HUES64 (cell line): ENCODE measurements at regions not wholly inside any gene's neighbourhood (a gene's known extent, or its start where the extent isn't known, plus 50 kb on each side); places are given as distances from the start of the nearest gene placed in this dataset.

Experiments
- H3K27ac ChIP-seq: 2 replicates; pipeline ENCODE4 v1.7.0; 2013; ENCODE audit warnings: low read depth, low read length, inconsistent platforms
- H3K27me3 ChIP-seq: 2 replicates; pipeline ENCODE4 v1.6.1; 2013; ENCODE audit warnings: mild to moderate bottlenecking, low read length; ENCODE audit not compliant: insufficient read depth
- H3K36me3 ChIP-seq: 2 replicates; pipeline ENCODE4 v1.6.1; 2013; ENCODE audit warnings: mild to moderate bottlenecking, low read length; ENCODE audit not compliant: insufficient read depth
- H3K4me1 ChIP-seq: 2 replicates; pipeline ENCODE4 v1.6.1; 2013; ENCODE audit warnings: mild to moderate bottlenecking, low read length, moderate library complexity; ENCODE audit not compliant: insufficient read depth
- H3K4me3 ChIP-seq: 2 replicates; pipeline ENCODE4 v1.5.1; 2013; ENCODE audit warnings: mild to moderate bottlenecking, low read length, moderate library complexity
- H3K9ac ChIP-seq: 2 replicates; pipeline ENCODE4 v1.6.1; 2013; ENCODE audit warnings: mild to moderate bottlenecking, low read depth, low read length
- H3K9me3 ChIP-seq: 2 replicates; pipeline ENCODE4 v1.6.1; 2013; ENCODE audit warnings: low read depth, low read length; ENCODE audit not compliant: insufficient read depth
- WGBS: fragments of 150-250, 120-280 bp; methylation state at CpG from one replicate; pipeline ENCODE4 v1.1.7; 2013; ENCODE audit warnings: missing lambda C conversion rate; 5-methylcytosine and 5-hydroxymethylcytosine counted together

DNA sequence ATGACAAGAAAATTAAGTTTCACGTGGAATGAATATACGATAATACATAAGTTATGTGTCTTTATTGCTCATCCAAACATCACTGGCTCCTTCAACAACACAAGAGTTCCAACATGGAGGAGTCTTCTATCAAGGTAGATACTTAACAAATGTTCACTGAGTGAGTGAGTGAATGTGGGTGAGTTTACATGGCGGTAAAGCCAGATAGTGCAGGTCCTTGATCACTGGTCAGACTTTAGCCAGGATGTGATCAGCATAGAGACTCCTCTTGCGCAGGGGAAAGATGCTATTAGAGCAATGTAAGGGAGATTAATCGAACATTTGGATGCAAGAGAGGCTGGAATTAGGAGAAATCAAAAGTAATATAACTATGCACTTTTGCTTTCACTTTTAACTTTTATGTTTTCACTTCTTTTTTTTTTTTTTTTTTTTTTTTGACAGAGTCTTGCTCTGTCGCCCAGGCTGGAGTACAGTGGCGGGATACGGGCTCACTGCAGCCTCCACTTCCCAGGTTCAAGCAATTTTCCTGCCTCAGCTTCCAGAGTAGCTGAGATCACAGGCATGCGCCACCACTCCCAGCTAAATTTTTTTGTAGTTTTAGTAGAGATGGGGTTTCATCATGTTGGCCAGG is 249.0 kb upstream of the ID2 start:
- Histone ChIP-seq H3K4me3 (no peak overlapping the region), H3K9me3 (0 out of 2 replicates have a peak, but pooled peaks cover 3% of the 10 kb centered on the region), H3K4me1 (no peaks in the 10 kb centered on the region), H3K9ac (no peak overlapping the region), H3K27me3 (no peaks in the 10 kb centered on the region), H3K36me3 (no peaks in the 10 kb centered on the region), H3K27ac (no peak overlapping the region)
- 94% methylated on average over 6 of the region's 9 CpGs for WGBS

DNA sequence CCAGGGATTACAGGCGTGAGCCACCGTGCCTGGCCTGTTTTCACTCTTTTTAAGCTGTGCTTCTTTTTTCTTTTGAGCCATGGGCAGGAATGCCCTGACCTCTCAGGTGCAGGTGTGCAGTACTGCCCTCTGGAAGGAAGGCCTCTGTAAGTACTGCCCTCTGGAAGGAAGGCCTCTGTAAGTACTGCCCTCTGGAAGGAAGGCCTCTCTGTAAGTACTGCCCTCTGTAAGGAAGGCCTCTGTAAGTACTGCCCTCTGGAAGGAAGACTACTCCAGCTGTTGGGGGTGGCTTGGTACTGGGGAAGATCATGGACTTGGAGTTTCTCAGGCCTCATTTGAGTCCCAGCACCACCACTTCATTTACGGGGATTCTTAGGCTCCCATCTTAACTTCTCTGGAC is 248.5 kb upstream of the ID2 start:
- no peak overlapping the region for H3K9ac ChIP-seq
- no peaks in the 10 kb centered on the region for H3K27me3 ChIP-seq
- H3K27ac ChIP-seq = no peak overlapping the region
- no peak overlapping the region for H3K4me3 ChIP-seq
- H3K36me3 ChIP-seq = no peaks in the 10 kb centered on the region
- H3K4me1 ChIP-seq = no peaks in the 10 kb centered on the region
- 0 out of 2 replicates have a peak, but pooled peaks cover 4% of the 10 kb centered on the region for H3K9me3 ChIP-seq
- WGBS = 94% methylated on average over 3 of the region's 3 CpGs

DNA sequence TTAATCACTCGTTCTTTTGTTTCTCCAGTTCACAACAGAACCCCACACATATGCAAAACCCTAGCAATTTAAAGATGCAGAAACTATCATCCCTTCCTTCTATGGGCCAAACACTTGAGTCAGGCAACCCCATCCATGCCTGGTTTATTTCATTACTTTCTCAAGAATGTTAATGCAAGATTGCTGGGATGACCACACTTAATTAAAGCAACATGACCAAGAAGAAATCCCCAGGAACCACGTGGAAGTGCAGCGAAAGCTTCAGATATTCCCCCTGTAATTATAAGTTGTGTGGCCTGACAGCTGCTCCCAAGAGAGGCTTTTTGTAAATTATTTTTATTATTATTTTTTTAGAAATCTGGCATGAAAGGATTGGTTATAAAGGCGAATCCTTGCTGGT is 246.2 kb upstream of the ID2 start:
- H3K27me3 ChIP-seq = no peaks in the 10 kb centered on the region
- no peaks in the 10 kb centered on the region for H3K4me1 ChIP-seq
- H3K9me3 ChIP-seq = 0 out of 2 replicates have a peak, but pooled peaks cover 4% of the 10 kb centered on the region
- no peak overlapping the region for H3K4me3 ChIP-seq
- H3K36me3 ChIP-seq = no peaks in the 10 kb centered on the region
- no peak overlapping the region for H3K9ac ChIP-seq
- 69% methylated on average over 4 of the region's 4 CpGs for WGBS
- no peak overlapping the region for H3K27ac ChIP-seq

DNA sequence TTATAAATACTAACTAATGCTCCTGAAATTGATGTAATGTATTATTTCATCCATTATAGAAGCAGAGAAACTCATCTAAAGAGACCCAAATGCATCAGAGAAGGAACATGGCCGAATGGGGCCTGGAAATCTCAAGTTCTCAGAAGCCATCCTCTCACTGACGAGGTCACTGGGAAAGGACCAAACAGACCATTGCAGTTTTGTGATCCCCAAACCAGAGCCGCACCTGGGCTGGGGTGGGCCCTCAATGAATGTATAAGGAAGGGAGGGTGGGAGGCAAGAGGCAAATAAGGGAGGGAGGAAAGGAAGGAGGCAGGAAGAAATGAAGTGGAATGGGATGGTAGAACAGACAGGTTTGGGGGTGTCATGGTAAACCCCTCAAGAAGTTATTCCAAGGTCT is 245.3 kb upstream of the ID2 start:
- Histone ChIP-seq H3K27me3 (no peaks in the 10 kb centered on the region), H3K36me3 (no peaks in the 10 kb centered on the region), H3K9me3 (0 out of 2 replicates have a peak, but pooled peaks cover 4% of the 10 kb centered on the region), H3K27ac (no peak overlapping the region), H3K9ac (no peak overlapping the region), H3K4me1 (no peaks in the 10 kb centered on the region), H3K4me3 (no peak overlapping the region)
- WGBS = 84% methylated on average over 3 of the region's 3 CpGs

DNA sequence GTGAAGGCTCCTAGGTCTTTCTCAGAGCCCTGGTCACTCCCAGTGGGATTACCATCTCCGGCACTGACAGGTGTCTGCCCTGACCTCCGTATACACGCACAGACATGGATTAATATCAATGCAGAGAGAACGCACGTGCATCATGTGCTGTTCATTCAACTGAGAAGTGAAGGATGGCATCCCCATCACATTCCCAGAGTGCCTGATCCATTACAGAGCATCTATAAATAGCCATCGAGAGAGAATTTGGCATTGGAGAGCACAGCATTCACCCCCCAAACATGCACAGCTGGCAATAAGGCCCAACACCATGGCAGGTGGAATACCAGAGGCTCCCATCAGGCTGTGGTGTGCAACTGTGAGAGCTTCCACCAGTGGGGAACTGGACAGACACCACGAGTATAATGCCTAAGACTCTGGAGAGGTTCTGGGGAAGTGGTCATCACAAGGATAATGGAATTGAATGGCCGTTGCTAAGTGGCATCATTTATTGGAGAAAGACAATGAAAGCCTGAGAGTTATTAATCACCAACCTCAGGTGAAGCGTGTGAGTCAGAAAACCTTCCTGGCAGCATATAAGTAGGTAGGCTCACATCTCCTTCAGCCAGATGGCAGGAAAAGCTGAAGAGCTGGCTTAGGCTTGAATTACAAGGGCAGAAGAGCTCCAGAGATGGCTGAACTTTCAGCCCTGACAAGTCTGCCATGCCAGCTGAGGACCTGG is 244.5 kb upstream of the ID2 start:
- H3K4me3 ChIP-seq = no peak overlapping the region
- no peak overlapping the region for H3K27ac ChIP-seq
- 95% methylated on average over 9 of the region's 9 CpGs for whole genome bisulfite sequencing
- H3K27me3 ChIP-seq = no peaks in the 10 kb centered on the region
- no peaks in the 10 kb centered on the region for H3K36me3 ChIP-seq
- 0 out of 2 replicates have a peak, but pooled peaks cover 4% of the 10 kb centered on the region for H3K9me3 ChIP-seq
- H3K9ac ChIP-seq = no peak overlapping the region
- no peaks in the 10 kb centered on the region for H3K4me1 ChIP-seq

DNA sequence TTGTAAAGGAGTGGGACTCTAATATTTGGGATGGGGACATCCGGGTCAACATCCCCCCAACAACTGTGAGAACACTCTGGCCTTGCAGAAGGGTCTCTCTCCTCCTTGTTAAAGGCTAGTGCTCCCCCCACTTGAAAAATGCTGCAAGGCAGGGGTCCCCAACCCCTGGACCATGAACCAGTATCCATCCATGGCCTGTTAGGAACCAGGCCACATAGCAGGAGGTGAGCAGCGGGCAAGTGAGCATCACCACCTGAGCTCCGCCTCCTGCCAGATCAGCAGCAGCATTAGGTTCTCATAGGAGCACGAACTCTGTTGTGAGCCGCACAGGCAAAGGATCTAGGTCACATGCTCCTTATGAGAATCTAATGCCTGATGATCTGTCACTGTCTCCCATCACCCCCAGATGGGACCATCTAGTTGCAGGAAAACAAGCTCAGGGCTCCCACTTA is 243.9 kb upstream of the ID2 start:
- no peak overlapping the region for H3K4me3 ChIP-seq
- H3K36me3 ChIP-seq = no peaks in the 10 kb centered on the region
- H3K9me3 ChIP-seq = 0 out of 2 replicates have a peak, but pooled peaks cover 4% of the 10 kb centered on the region
- H3K27ac ChIP-seq = no peak overlapping the region
- H3K9ac ChIP-seq = no peak overlapping the region
- H3K4me1 ChIP-seq = no peaks in the 10 kb centered on the region
- no peaks in the 10 kb centered on the region for H3K27me3 ChIP-seq
- WGBS = 94% methylated on average over 5 of the region's 5 CpGs

DNA sequence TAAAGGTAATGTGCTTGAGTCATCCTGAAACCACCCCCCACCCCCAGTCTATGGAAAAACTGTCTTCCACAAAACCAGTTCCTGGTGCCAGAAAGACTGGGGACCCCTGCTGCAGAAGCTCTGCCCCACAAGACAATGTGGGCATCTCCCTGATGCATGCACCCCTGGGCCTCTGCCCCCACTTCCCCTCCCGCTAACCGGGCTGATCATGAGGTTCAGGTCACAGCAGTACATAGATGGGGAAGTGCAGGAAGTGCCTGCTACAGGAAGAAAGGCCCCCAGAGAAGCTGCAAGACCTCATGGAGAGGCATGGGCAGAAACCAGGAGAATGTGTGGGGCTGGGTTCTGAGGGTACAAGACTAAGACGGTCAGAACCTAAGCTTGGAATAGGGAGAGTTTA is 243.4 kb upstream of the ID2 start:
- Histone ChIP-seq H3K27me3 (no peaks in the 10 kb centered on the region), H3K27ac (no peak overlapping the region), H3K4me1 (no peaks in the 10 kb centered on the region), H3K9ac (no peak overlapping the region), H3K36me3 (no peaks in the 10 kb centered on the region), H3K4me3 (no peak overlapping the region), H3K9me3 (0 out of 2 replicates have a peak, but pooled peaks cover 4% of the 10 kb centered on the region)
- WGBS = over 99% methylated on average over 3 of the region's 3 CpGs

DNA sequence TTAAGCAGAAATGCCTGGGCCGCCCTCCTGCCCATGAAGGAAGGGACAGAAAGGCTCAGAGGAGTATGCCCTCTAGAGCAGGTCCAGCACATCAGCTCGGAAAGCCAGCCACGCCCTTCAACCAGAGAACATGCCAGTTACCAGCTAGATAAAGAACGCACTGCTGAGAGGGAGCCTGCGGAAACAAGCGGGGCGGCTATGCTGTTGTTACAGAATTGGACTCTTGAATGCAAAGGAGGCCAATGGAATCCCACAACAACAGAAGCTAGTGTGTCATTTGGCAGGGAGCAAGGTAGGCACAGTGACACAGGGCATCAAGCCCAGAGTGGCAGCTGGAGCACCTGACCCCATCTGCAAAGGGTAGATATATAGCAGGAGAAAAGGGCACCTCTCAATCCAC is 242.9 kb upstream of the ID2 start:
- Histone ChIP-seq H3K36me3 (no peaks in the 10 kb centered on the region), H3K9ac (no peak overlapping the region), H3K27ac (no peak overlapping the region), H3K9me3 (0 out of 2 replicates have a peak, but pooled peaks cover 4% of the 10 kb centered on the region), H3K4me1 (no peaks in the 10 kb centered on the region), H3K27me3 (no peaks in the 10 kb centered on the region), H3K4me3 (no peak overlapping the region)
- WGBS = 93% methylated on average over 7 of the region's 7 CpGs

DNA sequence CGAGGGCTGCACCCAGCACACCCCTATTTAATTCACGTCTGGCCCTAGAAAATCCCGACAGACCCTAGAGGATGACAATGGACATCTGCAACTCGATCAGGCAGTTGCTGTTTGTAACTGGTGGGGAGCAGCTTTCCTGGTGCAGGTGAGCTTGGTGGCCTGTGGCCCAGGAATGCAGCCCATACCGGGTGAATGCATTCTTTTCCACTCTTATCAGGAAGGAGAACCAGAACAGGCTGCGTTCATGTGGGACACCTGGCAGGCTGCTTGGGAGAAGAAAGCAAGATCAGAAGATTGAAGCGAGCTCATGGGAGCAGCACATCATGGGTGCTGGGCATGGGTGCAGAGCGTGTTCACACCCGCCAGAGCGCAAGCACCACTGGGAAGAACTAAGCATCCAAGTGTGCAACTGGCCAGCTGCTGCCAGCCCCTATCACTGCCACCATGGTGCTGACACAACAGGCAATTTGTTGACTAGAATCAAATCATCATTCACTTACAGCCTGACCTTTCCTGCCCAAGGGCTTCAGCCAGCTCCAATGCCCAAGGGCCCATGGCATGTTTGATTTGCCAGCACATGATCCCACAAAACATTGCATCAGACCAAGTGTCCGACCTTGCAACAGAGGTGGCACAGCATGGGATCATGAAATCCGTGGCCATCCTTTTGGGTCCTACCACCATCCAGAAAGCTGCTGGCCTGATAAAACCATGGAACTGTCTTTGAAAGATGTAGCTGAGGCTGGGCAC is 241.7 kb upstream of the ID2 start:
- Histone ChIP-seq H3K9me3 (0 out of 2 replicates have a peak, but pooled peaks cover 4% of the 10 kb centered on the region), H3K9ac (no peak overlapping the region), H3K27me3 (no peaks in the 10 kb centered on the region), H3K4me3 (no peak overlapping the region), H3K36me3 (no peaks in the 10 kb centered on the region), H3K27ac (no peak overlapping the region), H3K4me1 (0 out of 2 replicates have a peak, but pooled peaks cover 2% of the 10 kb centered on the region)
- 92% methylated on average over 12 of the region's 12 CpGs for WGBS

DNA sequence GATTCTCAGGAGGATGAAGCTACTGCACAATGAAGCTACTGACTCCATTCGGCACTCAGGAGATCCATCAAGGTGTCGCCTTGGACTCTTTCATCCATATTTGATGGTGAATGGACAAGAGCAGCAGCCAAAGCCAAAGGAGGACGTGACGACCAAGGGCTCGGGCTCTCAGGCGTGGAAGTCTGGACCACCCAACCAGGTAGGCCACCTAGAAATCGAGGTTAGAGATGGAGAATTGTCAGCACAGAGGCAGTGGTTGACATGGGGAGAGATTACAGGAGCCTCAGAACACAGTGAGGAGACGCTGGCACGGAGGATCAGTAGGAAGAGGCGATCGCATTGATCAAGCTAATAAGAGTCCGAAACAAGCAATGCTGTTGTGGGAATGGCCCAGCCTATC is 240.5 kb upstream of the ID2 start:
- Histone ChIP-seq H3K27me3 (no peaks in the 10 kb centered on the region), H3K9ac (no peak overlapping the region), H3K4me3 (no peak overlapping the region), H3K9me3 (0 out of 2 replicates have a peak, but pooled peaks cover 4% of the 10 kb centered on the region), H3K4me1 (peaks cover 4% of the 10 kb centered on the region; the same call in 1 of the 2 replicates), H3K36me3 (no peaks in the 10 kb centered on the region), H3K27ac (no peak overlapping the region)
- 88% methylated on average over 12 of the region's 12 CpGs for WGBS

DNA sequence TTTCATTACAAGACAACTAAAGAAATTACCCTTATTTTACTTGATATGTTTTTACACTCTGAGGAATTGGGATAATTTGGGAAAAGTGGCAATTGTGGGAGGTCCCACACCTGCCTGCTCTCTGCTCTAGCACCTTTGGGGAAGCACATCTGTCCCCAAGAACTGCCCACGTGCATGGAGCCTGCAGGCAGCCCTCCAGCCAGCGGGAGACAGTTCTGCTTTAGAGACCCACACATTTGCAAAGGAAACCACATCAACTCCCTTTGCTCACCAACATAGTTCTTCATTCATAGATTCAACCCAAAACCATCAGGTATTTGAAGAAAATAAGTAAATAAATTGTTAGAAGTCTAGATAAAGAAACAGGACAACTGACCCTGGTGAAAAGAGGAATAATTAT is 239.9 kb upstream of the ID2 start:
- WGBS = 77% methylated on average over 2 of the region's 2 CpGs
- no peaks in the 10 kb centered on the region for H3K36me3 ChIP-seq
- H3K9ac ChIP-seq = no peak overlapping the region
- H3K4me3 ChIP-seq = no peak overlapping the region
- no peak overlapping the region for H3K27ac ChIP-seq
- H3K27me3 ChIP-seq = no peaks in the 10 kb centered on the region
- H3K9me3 ChIP-seq = 0 out of 2 replicates have a peak, but pooled peaks cover 4% of the 10 kb centered on the region
- H3K4me1 ChIP-seq = peaks cover 4% of the 10 kb centered on the region; the same call in 1 of the 2 replicates
